ENCODE measurements at regions not wholly inside any gene's neighbourhood (a gene's known extent, or its start where the extent isn't known, plus 50 kb on each side); places are given as distances from the start of the nearest gene placed in this dataset.

- TF ChIP-seq CTCF (conservative IDR thresholded peaks at IDR 0.05 in 1 of 2, IDR thresholded peaks at IDR 0.05 in 1 of 2; ENCODE audit: extremely low read depth in 1 of 2, insufficient read depth in 1 of 2, low read depth in 1 of 2, low read length in 2 of 2), result no peak
- TF ChIP-seq EZH2 (IDR thresholded peaks at IDR 0.05; ENCODE audit: borderline replicate concordance, low read length), result no peak
Measured at GRCh38 chr3:72776-73175, 123.8 kb upstream of the CHL1 start.
